Stomach (tissue), 4 donors: ENCODE measurements at regions not wholly inside any gene's neighbourhood (a gene's known extent, or its start where the extent isn't known, plus 50 kb on each side); places are given as distances from the start of the nearest gene placed in this dataset.

Experiments used
- EP300 ChIP-seq: sonication (generic); formaldehyde crosslinking; IDR thresholded peaks from one replicate; pipeline ENCODE4 v1.6.1; 2017; ENCODE audit warnings: antibody characterized with exemption
- POLR2A ChIP-seq, 4 donors: fragments of 450-650 bp; IDR thresholded peaks; one replicate each; pipeline ENCODE4 v1.6.1; 2016; ENCODE audit warnings: antibody characterized with exemption in 4 of 4, control low read depth in 2 of 4, mild to moderate bottlenecking in 1 of 4, moderate library complexity in 1 of 4
- POLR2AphosphoS5 ChIP-seq, 3 donors: sonication (generic); formaldehyde crosslinking; IDR thresholded peaks; one replicate each; pipeline ENCODE4 v1.6.1; 2016; ENCODE audit warnings: antibody characterized with exemption in 3 of 3
- TF ChIP-seq, protein P1 (sequence below), 7 experiments: fragments of 450-650 bp in 4 of 7; fragments of 200-600 bp in 3 of 7; sonication (generic) in 3 of 7; IDR thresholded peaks; one replicate each; pipeline ENCODE4 v1.5.1; 2016 to 2019; ENCODE audit warnings: antibody characterized with exemption in 7 of 7, control low read depth in 2 of 7, mild to moderate bottlenecking in 1 of 7

DNA sequence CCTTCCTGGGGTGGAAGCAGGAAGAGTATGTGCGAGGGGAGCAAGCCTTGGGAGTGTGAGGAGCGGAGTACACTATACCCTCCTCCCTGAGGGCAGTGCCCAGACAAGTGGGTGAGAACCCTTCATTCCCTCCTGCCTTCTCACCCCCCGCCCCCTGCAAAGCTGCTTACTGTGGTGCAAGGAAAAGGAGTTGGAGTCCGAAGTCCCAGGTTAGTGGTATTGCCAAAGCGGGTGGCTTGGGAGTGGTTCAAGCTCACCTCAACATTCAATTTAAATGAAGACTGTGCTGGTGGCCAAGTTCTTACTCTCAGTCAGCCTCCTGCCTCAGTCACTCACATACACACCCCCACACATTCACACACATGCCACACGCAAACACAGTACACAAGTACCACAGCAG lies 74.7 kb upstream of the PRDM1 start:
- TF ChIP-seq, protein P1, sequence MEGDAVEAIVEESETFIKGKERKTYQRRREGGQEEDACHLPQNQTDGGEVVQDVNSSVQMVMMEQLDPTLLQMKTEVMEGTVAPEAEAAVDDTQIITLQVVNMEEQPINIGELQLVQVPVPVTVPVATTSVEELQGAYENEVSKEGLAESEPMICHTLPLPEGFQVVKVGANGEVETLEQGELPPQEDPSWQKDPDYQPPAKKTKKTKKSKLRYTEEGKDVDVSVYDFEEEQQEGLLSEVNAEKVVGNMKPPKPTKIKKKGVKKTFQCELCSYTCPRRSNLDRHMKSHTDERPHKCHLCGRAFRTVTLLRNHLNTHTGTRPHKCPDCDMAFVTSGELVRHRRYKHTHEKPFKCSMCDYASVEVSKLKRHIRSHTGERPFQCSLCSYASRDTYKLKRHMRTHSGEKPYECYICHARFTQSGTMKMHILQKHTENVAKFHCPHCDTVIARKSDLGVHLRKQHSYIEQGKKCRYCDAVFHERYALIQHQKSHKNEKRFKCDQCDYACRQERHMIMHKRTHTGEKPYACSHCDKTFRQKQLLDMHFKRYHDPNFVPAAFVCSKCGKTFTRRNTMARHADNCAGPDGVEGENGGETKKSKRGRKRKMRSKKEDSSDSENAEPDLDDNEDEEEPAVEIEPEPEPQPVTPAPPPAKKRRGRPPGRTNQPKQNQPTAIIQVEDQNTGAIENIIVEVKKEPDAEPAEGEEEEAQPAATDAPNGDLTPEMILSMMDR (IDR thresholded peaks at IDR 0.05) = no peak
- TF ChIP-seq POLR2A (IDR thresholded peaks at IDR 0.05) (no peak), POLR2AphosphoS5 (IDR thresholded peaks at IDR 0.05) (no peak), EP300 (no peak)
